GM10266 (cell line): ENCODE measurements at regions not wholly inside any gene's neighbourhood (a gene's known extent, or its start where the extent isn't known, plus 50 kb on each side); places are given as distances from the start of the nearest gene placed in this dataset.
"Not testable (repeated sequence)": the region's sequence is repeated elsewhere in the genome, so short reads cannot be mapped to it uniquely, and the experiment has no call there.

Experiments
- DNase-seq: peaks from one replicate; pipeline ENCODE4 v3.0.0; 2012; ENCODE audit errors: extremely low spot score
- CTCF ChIP-seq: IDR thresholded peaks from 2 replicates; pipeline ENCODE4 v1.5.1; 2012; ENCODE audit warnings: mild to moderate bottlenecking, low read depth; ENCODE audit not compliant: control insufficient read depth, insufficient read depth; ENCODE audit errors: missing control alignments

- no peak for DNase-seq
- no peak for TF ChIP-seq CTCF
Measured at GRCh38 chr12:94916663-94917062, 86.8 kb downstream of the NDUFA12 start.

GRCh38 chr12:94909663-94910062 is 93.8 kb downstream of the NDUFA12 start:
- DNase-seq, result no peak
- TF ChIP-seq CTCF, result no peak

GRCh38 chr12:94905749-94906148 is 97.7 kb downstream of the NDUFA12 start:
- DNase-seq, result not testable (repeated sequence)

GRCh38 chr12:94900496-94900895 is 103.0 kb downstream of the NDUFA12 start:
- no peak for TF ChIP-seq CTCF
- no peak for DNase-seq

GRCh38 chr12:94898388-94898787 is 105.1 kb downstream of the NDUFA12 start:
- TF ChIP-seq CTCF, result peak; percentile 25

GRCh38 chr12:94892544-94893267 is 110.8 kb downstream of the NDUFA12 start:
- no peak for TF ChIP-seq CTCF

More at GRCh38 chr12:94898388-94898787, 105.1 kb downstream of the NDUFA12 start:
- DNase-seq, result no peak

GRCh38 chr12:94889445-94890210 is 113.9 kb downstream of the NDUFA12 start:
- DNase-seq, result no peak
- no peak for TF ChIP-seq CTCF

More at GRCh38 chr12:94892544-94893267, 110.8 kb downstream of the NDUFA12 start:
- no peak for DNase-seq

- no peak for TF ChIP-seq CTCF
- no peak for DNase-seq
Measured at GRCh38 chr12:94879542-94879941, 124.0 kb downstream of the NDUFA12 start.
